ENCODE measurements at regions not wholly inside any gene's neighbourhood (a gene's known extent, or its start where the extent isn't known, plus 50 kb on each side); places are given as distances from the start of the nearest gene placed in this dataset.

GRCh38 chr5:67648201-67648671 lies 451.6 kb upstream of the CD180 start:
- ChIA-PET POLR2A (no interaction called here), CTCF (interaction anchor here (0.8 kb wide), 1 partner anchor 9 kb away, joined by 3 read pairs; no protein-coding TSS in a partner anchor)
- ATAC-seq (no peak), DNase-seq (ENCODE audit: low read depth in 1 of 2, low spot score in 1 of 2) (no peak), FAIRE-seq (no peak)
- no peaks in the 10 kb centered on the region for H3K4me1 ChIP-seq
- TF ChIP-seq SREBF2 (IDR thresholded peaks at IDR 0.05) = no peak
- no peak for TF ChIP-seq RNF2 (IDR thresholded peaks at IDR 0.05; ENCODE audit: borderline replicate concordance, low read depth)
- H3K9me3 ChIP-seq = peaks cover 3% of the 10 kb centered on the region; the same call in 1 of the 3 replicates
- no peak overlapping the region for H3K27ac ChIP-seq
- WGBS (ENCODE audit: missing lambda C conversion rate) = 45% methylated on average over 6 of the region's 6 CpGs
- no peak overlapping the region for H3K4me3 ChIP-seq
- H3K4me2 ChIP-seq = no peak overlapping the region

GRCh38 chr5:67647772-67648171 lies 451.2 kb upstream of the CD180 start:
- ATAC-seq (no peak), FAIRE-seq (no peak), DNase-seq (ENCODE audit: low read depth in 1 of 2, low spot score in 1 of 2) (no peak)
- ChIA-PET CTCF (no interaction called here), POLR2A (no interaction called here)
- H3K4me2 ChIP-seq = no peak overlapping the region
- TF ChIP-seq TFCP2L1 (CRISPR knock-in tag; IDR thresholded peaks at IDR 0.05) = no peak
- TF ChIP-seq CBX2 (IDR thresholded peaks at IDR 0.05; ENCODE audit: borderline replicate concordance, low read depth) = no peak
- no peak for TF ChIP-seq CHD4 (IDR thresholded peaks at IDR 0.05; ENCODE audit: borderline replicate concordance)
- TF ChIP-seq RARB (CRISPR knock-in tag; IDR thresholded peaks at IDR 0.05) = no peak
- no peak for TF ChIP-seq HMGXB4 (CRISPR knock-in tag; IDR thresholded peaks at IDR 0.05; ENCODE audit: borderline replicate concordance)
- no peak for TF ChIP-seq KDM1A (IDR thresholded peaks at IDR 0.05; ENCODE audit: low read depth)
- no peak for TF ChIP-seq FOSB (CRISPR knock-in tag; IDR thresholded peaks at IDR 0.05)
- TF ChIP-seq POLR2A (IDR thresholded peaks at IDR 0.05; ENCODE audit: low read length) = no peak
- TF ChIP-seq E2F6 (IDR thresholded peaks at IDR 0.05; ENCODE audit: borderline replicate concordance, low read depth) = no peak
- TF ChIP-seq HOXB5 (CRISPR knock-in tag; IDR thresholded peaks at IDR 0.05) = no peak
- TF ChIP-seq JUNB (IDR thresholded peaks at IDR 0.05) = no peak
- no peak for TF ChIP-seq MAX (IDR thresholded peaks at IDR 0.05)
- no peak for TF ChIP-seq MAZ (IDR thresholded peaks at IDR 0.05; ENCODE audit: borderline replicate concordance, low read depth, low read length)
- TF ChIP-seq MYC (IDR thresholded peaks at IDR 0.05; ENCODE audit: borderline replicate concordance, low read length) = no peak
- TF ChIP-seq HEYL (CRISPR knock-in tag; IDR thresholded peaks at IDR 0.05) = no peak
- no peak overlapping the region for H3K4me3 ChIP-seq
- H3K27ac ChIP-seq = no peak overlapping the region
- peaks cover 3% of the 10 kb centered on the region; the same call in 1 of the 3 replicates for H3K9me3 ChIP-seq
- no peaks in the 10 kb centered on the region for H3K4me1 ChIP-seq
- WGBS (ENCODE audit: missing lambda C conversion rate) = 7% methylated on average over 2 of the region's 2 CpGs

- no peaks in the 10 kb centered on the region for H3K4me1 ChIP-seq
- ChIA-PET POLR2A (no interaction called here), CTCF (no interaction called here)
- H3K27ac ChIP-seq = no peak overlapping the region
- TF ChIP-seq HOXB13 (CRISPR knock-in tag; IDR thresholded peaks at IDR 0.05; ENCODE audit: low read depth) (no peak), FOSL2 (IDR thresholded peaks at IDR 0.05) (no peak), FOSL2 (CRISPR knock-in tag; IDR thresholded peaks at IDR 0.05) (no peak), ZFP36 (IDR thresholded peaks at IDR 0.05; ENCODE audit: borderline replicate concordance, partially characterized antibody) (no peak), CTCF (IDR thresholded peaks at IDR 0.05) (no peak), RARB (CRISPR knock-in tag; IDR thresholded peaks at IDR 0.05) (no peak), HOXA7 (CRISPR knock-in tag; IDR thresholded peaks at IDR 0.05) (no peak), SMC3 (IDR thresholded peaks at IDR 0.05) (no peak), RFX5 (IDR thresholded peaks at IDR 0.05) (no peak), ZNF302 (CRISPR knock-in tag; IDR thresholded peaks at IDR 0.05) (no peak), MAZ (IDR thresholded peaks at IDR 0.05; ENCODE audit: borderline replicate concordance, low read depth, low read length) (no peak), ZC3H11A (IDR thresholded peaks at IDR 0.05) (no peak), BHLHE40 (IDR thresholded peaks at IDR 0.05; ENCODE audit: low read depth, low read length) (no peak), POLR2AphosphoS2 (conservative IDR thresholded peaks at IDR 0.05; ENCODE audit: low read length) (no peak), HDAC2 (IDR thresholded peaks at IDR 0.05) (no peak), NFE2L2 (conservative IDR thresholded peaks at IDR 0.05; ENCODE audit: low read length) (no peak), MAX (IDR thresholded peaks at IDR 0.05) (no peak)
- DNase-seq (ENCODE audit: low read depth in 1 of 2, low spot score in 1 of 2) (no peak), FAIRE-seq (no peak), ATAC-seq (no peak)
- no peak overlapping the region for H3K4me3 ChIP-seq
- H3K4me2 ChIP-seq = no peak overlapping the region
- 10% methylated on average over 3 of the region's 3 CpGs for WGBS (ENCODE audit: missing lambda C conversion rate)
- peaks cover 3% of the 10 kb centered on the region; the same call in 1 of the 3 replicates for H3K9me3 ChIP-seq
Observed at GRCh38 chr5:67644221-67644920, 447.8 kb upstream of the CD180 start.
